ENCODE measurements at regions not wholly inside any gene's neighbourhood (a gene's known extent, or its start where the extent isn't known, plus 50 kb on each side); places are given as distances from the start of the nearest gene placed in this dataset.

DNA sequence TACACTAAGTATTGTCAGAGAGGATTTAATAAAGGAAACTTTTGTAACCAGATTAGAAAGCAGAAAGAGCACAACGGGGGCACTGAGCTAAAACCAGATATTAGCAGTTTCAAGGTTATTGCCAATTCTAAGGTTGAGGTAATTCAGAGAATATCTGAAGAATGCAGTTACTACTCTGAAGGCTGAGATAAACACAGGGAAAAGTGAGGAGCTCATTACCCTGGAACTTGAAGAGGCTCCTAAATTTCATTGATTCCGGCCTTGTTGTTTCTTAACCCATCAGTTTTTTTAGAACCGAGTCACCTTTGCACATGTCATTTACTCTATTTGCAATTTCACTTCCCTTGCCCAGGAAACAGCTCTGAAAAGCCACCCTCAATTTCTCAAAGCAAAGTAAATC lies 72.4 kb upstream of the BTBD3 start:
- CTCF ChIA-PET, result no interaction called here
- no peak for DNase-seq
- intact Hi-C loops (cut with micrococcal nuclease; ENCODE audit: unreplicated experiment), result no loop called here
- H3K4me1 Mint-ChIP-seq (ENCODE audit: low read depth, unreplicated experiment), result peaks cover 23% of the 10 kb centered on the region
- no peak for TF ChIP-seq CTCF (IDR thresholded peaks at IDR 0.05; ENCODE audit: unreplicated experiment)
- H3K27me3 Mint-ChIP-seq (ENCODE audit: unreplicated experiment), result no peaks in the 10 kb centered on the region
- no peak overlapping the region for H3K4me3 Mint-ChIP-seq (ENCODE audit: low read depth, unreplicated experiment)
- peaks cover 2% of the 10 kb centered on the region for H3K9me3 Mint-ChIP-seq (ENCODE audit: low read depth, unreplicated experiment)
- no peaks in the 10 kb centered on the region for H3K36me3 Mint-ChIP-seq (ENCODE audit: insufficient read depth, unreplicated experiment)
- no TSS peak for BruUV-seq (replicated peaks)
- H3K27ac Mint-ChIP-seq (ENCODE audit: unreplicated experiment), result no peak overlapping the region

GRCh38 chr20:11846131-11846530 lies 71.6 kb upstream of the BTBD3 start:
- no peak for TF ChIP-seq CTCF (IDR thresholded peaks at IDR 0.05; ENCODE audit: unreplicated experiment)
- no TSS peak for BruUV-seq (replicated peaks)
- no peaks in the 10 kb centered on the region for H3K36me3 Mint-ChIP-seq (ENCODE audit: insufficient read depth, unreplicated experiment)
- CTCF ChIA-PET, result no interaction called here
- H3K27ac Mint-ChIP-seq (ENCODE audit: unreplicated experiment), result no peak overlapping the region
- peaks cover 31% of the 10 kb centered on the region for H3K4me1 Mint-ChIP-seq (ENCODE audit: low read depth, unreplicated experiment)
- intact Hi-C loops (cut with micrococcal nuclease; ENCODE audit: unreplicated experiment), result no loop called here
- no peaks in the 10 kb centered on the region for H3K27me3 Mint-ChIP-seq (ENCODE audit: unreplicated experiment)
- no peak for DNase-seq
- H3K4me3 Mint-ChIP-seq (ENCODE audit: low read depth, unreplicated experiment), result no peak overlapping the region
- H3K9me3 Mint-ChIP-seq (ENCODE audit: low read depth, unreplicated experiment), result peaks cover 2% of the 10 kb centered on the region

GRCh38 chr20:11847827-11848226 lies 69.9 kb upstream of the BTBD3 start:
- no peaks in the 10 kb centered on the region for H3K9me3 Mint-ChIP-seq (ENCODE audit: low read depth, unreplicated experiment)
- intact Hi-C loops (cut with micrococcal nuclease; ENCODE audit: unreplicated experiment), result no loop called here
- no peaks in the 10 kb centered on the region for H3K27me3 Mint-ChIP-seq (ENCODE audit: unreplicated experiment)
- no peak overlapping the region for H3K27ac Mint-ChIP-seq (ENCODE audit: unreplicated experiment)
- no peak overlapping the region for H3K4me3 Mint-ChIP-seq (ENCODE audit: low read depth, unreplicated experiment)
- no peak for DNase-seq
- no TSS peak for BruUV-seq (replicated peaks)
- no peak for TF ChIP-seq CTCF (IDR thresholded peaks at IDR 0.05; ENCODE audit: unreplicated experiment)
- H3K36me3 Mint-ChIP-seq (ENCODE audit: insufficient read depth, unreplicated experiment), result no peaks in the 10 kb centered on the region
- CTCF ChIA-PET, result no interaction called here
- peaks cover 22% of the 10 kb centered on the region for H3K4me1 Mint-ChIP-seq (ENCODE audit: low read depth, unreplicated experiment)

DNA sequence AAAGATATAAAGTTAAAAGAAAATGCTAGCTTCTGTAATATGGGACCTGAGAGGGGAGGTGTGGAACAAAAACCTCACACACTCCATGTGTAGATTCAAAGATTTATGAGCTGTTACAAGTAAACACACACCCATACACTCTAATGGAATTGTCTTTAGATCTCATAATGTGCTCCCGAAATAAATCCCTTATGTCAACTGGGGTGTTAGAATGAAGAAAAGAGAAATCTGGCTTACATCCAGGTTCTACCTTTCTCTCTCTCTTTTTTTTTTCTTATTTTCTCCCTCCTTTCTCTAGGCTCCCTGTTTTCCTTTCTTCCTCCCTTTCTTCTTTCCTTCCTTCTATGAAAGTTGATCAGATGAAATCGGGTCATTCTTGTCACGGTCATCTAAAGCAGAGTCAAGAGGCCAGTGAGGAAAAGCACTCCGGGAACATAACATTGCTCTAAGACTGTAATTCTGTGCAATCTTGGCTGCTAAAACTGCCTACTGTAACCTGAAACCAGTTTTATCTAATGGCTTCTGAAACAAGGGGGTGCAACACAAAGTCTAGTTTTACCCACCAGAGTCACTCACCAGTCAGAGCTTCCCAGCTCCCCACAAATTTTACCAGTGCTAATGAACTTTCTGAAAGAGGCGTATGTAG lies 68.3 kb upstream of the BTBD3 start:
- no peaks in the 10 kb centered on the region for H3K9me3 Mint-ChIP-seq (ENCODE audit: low read depth, unreplicated experiment)
- intact Hi-C loops (cut with micrococcal nuclease; ENCODE audit: unreplicated experiment), result no loop called here
- CTCF ChIA-PET, result no interaction called here
- H3K4me3 Mint-ChIP-seq (ENCODE audit: low read depth, unreplicated experiment), result peak overlapping the region; percentile 10
- peaks cover 22% of the 10 kb centered on the region for H3K4me1 Mint-ChIP-seq (ENCODE audit: low read depth, unreplicated experiment)
- H3K27ac Mint-ChIP-seq (ENCODE audit: unreplicated experiment), result no peak overlapping the region
- no peaks in the 10 kb centered on the region for H3K27me3 Mint-ChIP-seq (ENCODE audit: unreplicated experiment)
- no peaks in the 10 kb centered on the region for H3K36me3 Mint-ChIP-seq (ENCODE audit: insufficient read depth, unreplicated experiment)
- TF ChIP-seq CTCF (IDR thresholded peaks at IDR 0.05; ENCODE audit: unreplicated experiment), result no peak
- BruUV-seq (replicated peaks), result no TSS peak
- no peak for DNase-seq

Measured in Calu3 (cell line).